ENCODE measurements at regions not wholly inside any gene's neighbourhood (a gene's known extent, or its start where the extent isn't known, plus 50 kb on each side); places are given as distances from the start of the nearest gene placed in this dataset.

- intact Hi-C loops (cut with DNase I): no loop called here
- no peak for TF ChIP-seq CTCF (IDR thresholded peaks at IDR 0.05)
- Histone ChIP-seq H3K4me1 (no peaks in the 10 kb centered on the region), H3K36me3 (no peaks in the 10 kb centered on the region), H3K9me3 (no peaks in the 10 kb centered on the region), H3K4me3 (no peak overlapping the region), H3K27me3 (no peaks in the 10 kb centered on the region), H3K27ac (no peak overlapping the region)
- no peak for DNase-seq
- ATAC-seq: no peak
These were observed 76.4 kb upstream of the FUNDC1 start for GRCh38 chrX:44619039-44619438.

- TF ChIP-seq CTCF (IDR thresholded peaks at IDR 0.05): no peak
- H3K9me3 ChIP-seq: no peaks in the 10 kb centered on the region
- DNase-seq: no peak
- no peak overlapping the region for H3K27ac ChIP-seq
- intact Hi-C loops (cut with DNase I): no loop called here
- no peak for ATAC-seq
- no peaks in the 10 kb centered on the region for H3K36me3 ChIP-seq
- H3K4me3 ChIP-seq: no peak overlapping the region
- H3K4me1 ChIP-seq: no peaks in the 10 kb centered on the region
- no peaks in the 10 kb centered on the region for H3K27me3 ChIP-seq
These were observed 53.6 kb upstream of the FUNDC1 start for GRCh38 chrX:44596277-44596676.

Data from upper lobe of right lung (tissue), 1 donor.